DND-41 (cell line): ENCODE measurements at regions not wholly inside any gene's neighbourhood (a gene's known extent, or its start where the extent isn't known, plus 50 kb on each side); places are given as distances from the start of the nearest gene placed in this dataset.

Experiments
- ATAC-seq: fragments of 200-7000 bp; cut with Tn5 transposase; 3 replicates; pipeline ENCODE4 v1.9.1; 2021; ENCODE audit warnings: low read depth; ENCODE audit not compliant: insufficient read depth
- DNase-seq: peaks from one replicate; pipeline ENCODE4 v3.0.0-alpha.2; 2020
- H2AFZ ChIP-seq: 2 replicates; pipeline ENCODE4 v1.6.0; 2012; ENCODE audit warnings: low read depth, low read length
- H3K27ac ChIP-seq: 2 replicates; pipeline ENCODE4 v1.5.1; 2012; ENCODE audit warnings: low read length, inconsistent platforms
- H3K27me3 ChIP-seq: fragments of 200-600 bp; sonication (generic); 2 replicates; pipeline ENCODE4 v1.6.0; 2012; ENCODE audit warnings: low read length, mild to moderate bottlenecking, inconsistent platforms; ENCODE audit not compliant: insufficient read depth, poor library complexity
- H3K36me3 ChIP-seq: 2 replicates; pipeline ENCODE4 v1.5.1; 2012; ENCODE audit warnings: low read length, inconsistent platforms; ENCODE audit not compliant: insufficient read depth
- H3K4me1 ChIP-seq: 2 replicates; pipeline ENCODE4 v1.5.1; 2012; ENCODE audit warnings: mild to moderate bottlenecking, low read length; ENCODE audit not compliant: insufficient read depth
- H3K4me2 ChIP-seq: 2 replicates; pipeline ENCODE4 v1.6.0; 2012; ENCODE audit warnings: mild to moderate bottlenecking, moderate library complexity, low read length, inconsistent platforms; ENCODE audit not compliant: insufficient read depth
- H3K4me3 ChIP-seq, 2 experiments: fragments of 200-600 bp in 1 of 2; shearing (Covaris generic) in 1 of 2; 2 replicates each; pipeline ENCODE4 v1.5.1; 2012 to 2016; ENCODE audit warnings: inconsistent platforms in 2 of 2, low read length in 2 of 2, mild to moderate bottlenecking in 2 of 2, low read depth in 1 of 2, moderate library complexity in 1 of 2
- H3K79me2 ChIP-seq: 2 replicates; pipeline ENCODE4 v1.6.0; 2012; ENCODE audit warnings: low read length, inconsistent platforms; ENCODE audit not compliant: insufficient read depth
- H3K9ac ChIP-seq: 2 replicates; pipeline ENCODE4 v1.6.0; 2012; ENCODE audit warnings: low read depth, mild to moderate bottlenecking, inconsistent platforms, low read length, moderate library complexity
- H3K9me3 ChIP-seq: 2 replicates; pipeline ENCODE4 v1.5.1; 2012; ENCODE audit warnings: low read length, moderate library complexity, mild to moderate bottlenecking, inconsistent platforms; ENCODE audit not compliant: insufficient read depth, severe bottlenecking
- H4K20me1 ChIP-seq: 2 replicates; pipeline ENCODE4 v1.6.0; 2012; ENCODE audit warnings: low read length; ENCODE audit not compliant: insufficient read depth
- CTCF ChIP-seq: IDR thresholded peaks from 2 replicates; pipeline ENCODE4 v1.5.1; 2012; ENCODE audit warnings: borderline replicate concordance, low read length, moderate library complexity, mild to moderate bottlenecking; ENCODE audit not compliant: poor library complexity, severe bottlenecking; ENCODE audit errors: extremely low read depth
- EZH2 ChIP-seq: IDR thresholded peaks from 3 replicates; pipeline ENCODE4 v1.6.1; 2012; ENCODE audit warnings: borderline replicate concordance, low read depth, mild to moderate bottlenecking, moderate library complexity, low read length, inconsistent platforms; ENCODE audit not compliant: severe bottlenecking

- Histone ChIP-seq H3K9ac (no peak overlapping the region), H3K79me2 (no peaks in the 10 kb centered on the region), H3K4me2 (no peak overlapping the region), H3K27ac (no peak overlapping the region), H3K4me3 (no peak overlapping the region), H3K36me3 (no peaks in the 10 kb centered on the region), H3K4me1 (no peaks in the 10 kb centered on the region), H3K27me3 (peaks cover 5% of the 10 kb centered on the region), H4K20me1 (no peaks in the 10 kb centered on the region), H2AFZ (no peak overlapping the region), H3K9me3 (no peaks in the 10 kb centered on the region)
- DNase-seq (no peak), ATAC-seq (no peak)
- TF ChIP-seq EZH2 (no peak), CTCF (no peak)
Measured at GRCh38 chr9:126205265-126205664, 121.4 kb upstream of the MVB12B start.

- Histone ChIP-seq H2AFZ (no peak overlapping the region), H4K20me1 (no peaks in the 10 kb centered on the region), H3K36me3 (no peaks in the 10 kb centered on the region), H3K27ac (no peak overlapping the region), H3K27me3 (peaks cover 5% of the 10 kb centered on the region), H3K4me3 (no peak overlapping the region), H3K4me1 (no peaks in the 10 kb centered on the region), H3K9me3 (no peaks in the 10 kb centered on the region), H3K4me2 (no peak overlapping the region), H3K9ac (no peak overlapping the region), H3K79me2 (no peaks in the 10 kb centered on the region)
- DNase-seq (no peak), ATAC-seq (no peak)
- TF ChIP-seq CTCF, result no peak
- no peak for TF ChIP-seq EZH2
Measured at GRCh38 chr9:126205845-126206498, 120.7 kb upstream of the MVB12B start.

GRCh38 chr9:126207256-126207655 lies 119.4 kb upstream of the MVB12B start:
- DNase-seq (no peak), ATAC-seq (no peak)
- H3K4me3 ChIP-seq, result no peak overlapping the region
- no peak overlapping the region for H3K9ac ChIP-seq
- no peak overlapping the region for H2AFZ ChIP-seq
- H4K20me1 ChIP-seq, result no peaks in the 10 kb centered on the region
- TF ChIP-seq EZH2, result no peak
- TF ChIP-seq CTCF, result no peak
- no peaks in the 10 kb centered on the region for H3K79me2 ChIP-seq
- no peak overlapping the region for H3K4me2 ChIP-seq
- H3K4me1 ChIP-seq, result no peaks in the 10 kb centered on the region
- H3K9me3 ChIP-seq, result no peaks in the 10 kb centered on the region
- peaks cover 5% of the 10 kb centered on the region for H3K27me3 ChIP-seq
- no peak overlapping the region for H3K27ac ChIP-seq
- no peaks in the 10 kb centered on the region for H3K36me3 ChIP-seq

GRCh38 chr9:126208216-126208758 lies 118.3 kb upstream of the MVB12B start:
- H3K4me2 ChIP-seq, result no peak overlapping the region
- no peaks in the 10 kb centered on the region for H3K9me3 ChIP-seq
- H3K27ac ChIP-seq, result no peak overlapping the region
- no peak overlapping the region for H3K9ac ChIP-seq
- no peak overlapping the region for H2AFZ ChIP-seq
- H3K4me1 ChIP-seq, result no peaks in the 10 kb centered on the region
- no peaks in the 10 kb centered on the region for H4K20me1 ChIP-seq
- TF ChIP-seq EZH2 (no peak), CTCF (no peak)
- H3K4me3 ChIP-seq, result no peak overlapping the region
- DNase-seq (no peak), ATAC-seq (no peak)
- H3K79me2 ChIP-seq, result no peaks in the 10 kb centered on the region
- H3K27me3 ChIP-seq, result peaks cover 5% of the 10 kb centered on the region
- no peaks in the 10 kb centered on the region for H3K36me3 ChIP-seq
